Frontal cortex (tissue), 3 donors: ENCODE measurements at regions not wholly inside any gene's neighbourhood (a gene's known extent, or its start where the extent isn't known, plus 50 kb on each side); places are given as distances from the start of the nearest gene placed in this dataset.

ENCODE experiments used
- DNase-seq, 2 donors: peaks; one replicate each; pipeline ENCODE4 v3.0.0; 2012; ENCODE audit warnings: low spot score in 2 of 2
- FAIRE-seq: peaks from 2 replicates; lab custom pipeline; 2012; peaks lifted over from hg19 to GRCh38; lab: Jason Lieb, UNC
- donor health status: control.
- donor health status: control.
- donor health status: control.

DNA sequence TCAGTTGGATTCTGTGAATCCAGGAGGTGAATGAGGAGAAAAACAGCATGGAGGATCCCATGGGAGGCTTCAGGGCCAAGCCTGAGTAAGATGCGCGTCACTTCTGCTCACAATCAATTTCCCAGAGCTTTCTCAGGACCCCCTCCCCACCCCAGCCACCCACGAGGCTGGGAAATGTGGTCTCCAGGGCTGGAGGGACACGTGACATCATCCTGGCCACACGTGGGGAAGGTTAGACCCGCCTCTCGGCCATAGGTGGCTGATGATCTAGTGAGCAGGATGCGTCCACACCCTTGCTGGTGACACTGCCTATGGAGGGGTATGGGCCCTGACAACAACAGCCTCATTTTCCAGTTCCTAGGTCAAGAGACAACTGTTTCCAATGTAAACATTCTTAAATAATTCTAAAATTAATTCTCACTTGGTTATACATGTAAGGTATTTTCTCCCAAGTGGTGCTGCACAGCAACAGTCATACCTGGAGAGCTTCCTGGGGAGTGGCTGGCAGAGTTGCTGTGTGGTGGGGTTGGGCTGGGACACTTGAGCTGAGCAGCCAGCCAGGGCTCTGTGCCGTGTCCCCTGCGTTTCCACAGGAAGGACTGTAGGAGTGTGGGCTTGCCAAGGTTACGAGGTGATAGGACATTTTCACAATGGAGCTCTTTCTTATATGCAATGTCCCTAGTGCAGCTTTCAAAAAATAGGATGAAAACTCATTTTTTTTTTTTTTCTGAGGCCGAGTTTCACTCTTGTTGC is 153.1 kb downstream of the GADD45G start:
- FAIRE-seq: no peak

DNA sequence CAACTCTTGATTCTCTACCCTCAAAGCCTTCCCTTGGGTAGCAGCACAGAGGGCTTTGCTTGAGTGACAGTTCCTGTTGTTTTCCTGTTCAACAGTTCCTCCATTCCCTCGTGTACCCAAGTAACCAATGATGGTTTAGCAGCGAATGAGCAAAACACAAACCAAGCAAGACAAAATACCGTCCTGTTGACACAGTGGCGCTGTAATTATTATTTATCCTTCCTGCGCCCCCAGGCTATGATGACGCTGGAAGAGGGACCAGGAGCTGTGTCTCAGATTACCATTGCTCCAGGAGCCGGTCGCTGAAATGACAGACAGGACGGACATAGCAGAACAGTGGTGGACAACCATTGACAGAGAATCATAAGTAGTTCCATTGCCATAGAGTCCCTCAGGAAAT is 154.8 kb downstream of the GADD45G start:
- FAIRE-seq: no peak

More for the DNA sequence above, 153.1 kb downstream of the GADD45G start:
- DNase-seq: no peak

DNA sequence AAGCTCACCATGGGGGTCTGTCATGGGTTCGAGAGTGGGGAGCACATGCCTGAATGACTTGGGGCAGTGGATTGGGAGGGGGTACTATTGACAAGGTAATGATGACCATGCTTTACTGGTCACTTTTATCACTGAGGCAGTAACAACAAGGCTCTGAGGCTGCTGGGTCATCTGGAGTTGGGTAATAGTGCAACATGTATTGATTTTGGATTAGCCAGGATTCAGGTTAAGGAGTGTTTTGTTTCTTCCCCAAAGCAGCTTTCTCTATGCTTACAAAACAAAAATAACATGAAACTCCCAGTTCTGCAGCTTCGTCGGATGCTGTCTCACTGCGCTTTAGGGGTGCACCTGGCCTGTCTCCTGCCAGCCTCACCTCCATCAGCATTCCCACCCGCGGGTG is 155.3 kb downstream of the GADD45G start:
- DNase-seq (no peak), FAIRE-seq (no peak)

More for the DNA sequence above, 154.8 kb downstream of the GADD45G start:
- DNase-seq: no peak

DNA sequence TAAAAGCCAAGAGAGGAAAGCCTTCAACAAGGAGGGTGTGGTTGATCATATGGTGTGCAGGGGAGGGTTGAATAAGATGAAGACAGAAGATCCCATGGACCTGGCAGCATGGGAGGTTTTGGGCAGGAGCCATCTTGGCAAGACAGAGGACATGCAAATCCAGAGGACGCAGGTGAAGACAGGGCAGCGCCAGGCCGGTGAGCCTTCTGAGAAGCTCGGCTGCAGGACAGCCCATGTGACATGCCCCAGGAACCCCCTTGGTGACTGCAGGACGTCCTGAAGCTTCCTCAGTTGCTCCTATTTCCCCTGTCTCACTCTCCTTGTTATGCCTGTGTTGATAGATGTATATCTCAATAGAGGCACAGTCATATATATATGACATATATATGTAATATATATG is 159.4 kb downstream of the GADD45G start:
- FAIRE-seq: no peak

GRCh38 chr9:89765211-89765946 is 160.6 kb downstream of the GADD45G start:
- DNase-seq (no peak), FAIRE-seq (no peak)

More for the DNA sequence above, 159.4 kb downstream of the GADD45G start:
- no peak for DNase-seq

GRCh38 chr9:89766991-89767390 is 162.2 kb downstream of the GADD45G start:
- FAIRE-seq (no peak), DNase-seq (no peak)

DNA sequence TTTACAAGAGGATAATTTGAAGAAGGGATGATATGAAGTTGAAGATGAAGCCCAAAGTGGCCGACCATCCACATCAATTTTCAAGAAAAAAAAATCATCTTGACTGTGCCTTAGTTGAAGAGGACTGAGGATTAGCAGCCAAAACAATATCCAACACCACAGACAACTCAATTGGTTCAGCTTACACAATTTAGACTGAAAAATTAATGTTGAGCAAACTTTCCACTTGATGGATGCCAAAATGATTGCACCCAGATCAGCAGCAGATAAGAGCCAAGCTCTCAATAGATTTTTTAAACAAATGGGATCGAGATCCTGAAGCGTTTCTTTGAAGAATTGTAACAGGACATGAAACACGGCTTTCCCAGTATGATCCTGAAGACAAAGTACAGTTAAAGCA is 163.2 kb downstream of the GADD45G start:
- FAIRE-seq: no peak

GRCh38 chr9:89768650-89769071 is 163.8 kb downstream of the GADD45G start:
- FAIRE-seq: no peak
- no peak for DNase-seq

More for the DNA sequence above, 163.2 kb downstream of the GADD45G start:
- DNase-seq: no peak

DNA sequence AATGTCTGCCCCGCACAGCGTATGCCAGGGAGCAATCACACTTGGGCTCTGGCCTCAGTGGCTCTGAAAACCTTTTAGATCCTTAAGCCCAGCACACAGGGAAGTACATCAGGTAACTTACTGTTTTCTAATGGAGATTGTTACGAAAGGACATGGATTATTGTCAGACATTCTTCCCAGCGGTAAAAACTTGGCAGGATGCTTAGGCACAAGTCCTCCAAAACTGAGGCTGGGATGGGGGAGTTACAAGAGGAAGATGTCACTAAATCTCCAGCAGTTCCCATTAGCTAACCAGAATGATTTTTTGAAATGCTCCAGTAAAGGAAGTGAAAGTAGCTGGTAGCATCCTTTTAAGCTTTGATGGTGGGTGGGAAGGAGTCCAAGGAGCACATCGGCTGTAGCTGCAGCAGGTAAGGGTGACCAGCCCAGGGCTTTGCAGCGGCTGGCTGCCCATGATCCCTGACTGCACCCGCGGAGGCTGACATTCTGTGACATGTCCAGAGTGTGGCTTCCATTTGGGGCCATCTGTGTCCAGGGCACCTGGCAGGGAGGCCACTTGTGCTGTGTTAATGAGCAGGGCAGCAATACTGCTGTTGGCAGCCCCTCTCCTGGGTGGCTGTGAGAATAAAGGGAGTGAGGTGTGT is 165.8 kb downstream of the GADD45G start:
- DNase-seq (no peak), FAIRE-seq (no peak)

- DNase-seq (no peak), FAIRE-seq (no peak)
These were observed 166.4 kb downstream of the GADD45G start for GRCh38 chr9:89771205-89771604.

- DNase-seq (no peak), FAIRE-seq (no peak)
These were observed 168.4 kb downstream of the GADD45G start for GRCh38 chr9:89773170-89773569.

GRCh38 chr9:89774858-89775370 is 170.1 kb downstream of the GADD45G start:
- no peak for DNase-seq
- no peak for FAIRE-seq

- DNase-seq (no peak), FAIRE-seq (no peak)
These were observed 170.8 kb downstream of the GADD45G start for GRCh38 chr9:89775641-89776040.

GRCh38 chr9:89776795-89777525 is 172.1 kb downstream of the GADD45G start:
- FAIRE-seq (no peak), DNase-seq (no peak)

DNA sequence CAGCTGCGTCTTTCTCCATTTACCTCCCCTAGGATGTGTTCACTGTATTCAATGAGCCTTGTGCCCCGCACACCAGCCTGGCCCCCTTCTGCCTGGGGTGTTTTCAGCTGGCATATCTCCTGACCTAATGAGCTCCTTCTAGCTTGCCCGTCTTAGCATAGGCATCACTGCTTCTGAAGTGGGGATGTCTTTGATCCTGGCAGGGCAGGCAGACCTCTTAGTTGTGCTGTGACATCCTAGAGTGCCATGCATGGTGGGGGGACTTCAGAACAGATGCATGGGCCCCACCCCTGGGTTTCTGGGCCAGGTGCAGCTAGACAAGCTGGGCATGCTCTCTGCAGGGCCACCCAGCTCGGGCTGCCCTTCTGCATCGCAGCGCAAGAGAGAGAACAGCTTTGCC is 172.7 kb downstream of the GADD45G start:
- DNase-seq (no peak), FAIRE-seq (no peak)

GRCh38 chr9:89778100-89779090 is 173.6 kb downstream of the GADD45G start:
- DNase-seq: no peak
- no peak for FAIRE-seq

DNA sequence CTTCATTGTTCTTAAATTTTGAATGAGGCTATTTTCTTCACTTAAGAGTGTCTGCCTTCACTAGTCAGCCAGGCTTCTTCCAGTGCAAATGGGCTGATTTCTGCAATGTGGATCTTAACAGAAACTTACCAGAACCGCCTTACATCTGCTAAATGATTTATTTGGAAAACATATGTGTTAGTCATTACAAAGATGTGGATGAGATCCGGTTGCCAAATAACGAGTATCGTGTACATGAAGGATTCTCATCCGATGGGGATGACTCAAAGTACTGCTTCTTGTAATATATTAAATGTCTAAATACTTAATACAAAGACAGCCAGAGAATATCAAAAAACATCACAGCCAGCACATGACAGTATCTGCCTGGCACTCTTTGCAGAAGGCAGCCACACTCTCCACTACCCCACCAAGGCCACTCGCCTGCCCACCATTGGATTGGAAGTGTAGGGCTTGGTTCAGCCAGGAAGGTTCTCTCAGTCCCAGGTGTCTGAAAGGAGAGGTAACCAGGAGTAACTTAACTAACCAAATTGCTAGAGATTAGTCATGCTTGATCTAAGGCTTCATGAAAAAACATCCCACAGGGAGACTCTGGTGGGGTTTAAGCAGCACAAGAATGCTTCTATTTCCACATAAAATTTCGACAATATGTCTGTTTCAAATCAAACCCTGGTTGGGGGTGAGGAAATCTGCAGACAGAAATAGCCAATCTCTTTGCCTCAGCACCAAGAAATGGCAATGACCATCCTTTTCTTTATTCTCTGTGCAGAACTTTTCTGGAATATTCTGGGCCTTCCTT is 174.8 kb downstream of the GADD45G start:
- FAIRE-seq: no peak
- no peak for DNase-seq

- FAIRE-seq (no peak), DNase-seq (no peak)
These were observed 176.1 kb downstream of the GADD45G start for GRCh38 chr9:89780959-89781358.
